ENCODE measurements at regions not wholly inside any gene's neighbourhood (a gene's known extent, or its start where the extent isn't known, plus 50 kb on each side); places are given as distances from the start of the nearest gene placed in this dataset.

GRCh38 chr12:61991661-61992060, 268.5 kb upstream of the USP15 start:
- TF ChIP-seq CTCF (conservative IDR thresholded peaks at IDR 0.05) (no peak), EZH2 (IDR thresholded peaks at IDR 0.05; ENCODE audit: low read depth) (no peak)
